Stimulated activated naive CD8-positive, alpha-beta T cell treated with anti-CD3 and anti-CD28 coated beads, Interleukin-15, amount 100 ng/mL, for 72 hours (primary cell): ENCODE measurements at regions not wholly inside any gene's neighbourhood (a gene's known extent, or its start where the extent isn't known, plus 50 kb on each side); places are given as distances from the start of the nearest gene placed in this dataset.

Experiments used
- ATAC-seq: fragments of 150-1000 bp; cut with Tn5 transposase; 2 replicates; pipeline ENCODE4 v1.10.0; 2021; ENCODE audit warnings: mild to moderate bottlenecking, moderate library complexity
- DNase-seq, 2 donors: peaks; one replicate each; pipeline ENCODE4 v3.0.0; 2021 to 2022
- H3K27ac Mint-ChIP-seq, 2 donors: one replicate each; pipeline ENCODE4 v1.8.0; 2022; ENCODE audit warnings: mild to moderate bottlenecking in 2 of 2, mixed read lengths in 2 of 2, moderate library complexity in 2 of 2
- H3K27me3 Mint-ChIP-seq: one replicate; pipeline ENCODE4 v1.8.0; 2022; ENCODE audit warnings: mixed read lengths
- H3K4me1 Mint-ChIP-seq: one replicate; pipeline ENCODE4 v1.8.0; 2022; ENCODE audit warnings: mild to moderate bottlenecking, mixed read lengths
- H3K4me3 Mint-ChIP-seq, 2 donors: one replicate each; pipeline ENCODE4 v1.8.0; 2022; ENCODE audit warnings: mild to moderate bottlenecking in 2 of 2, mixed read lengths in 2 of 2, moderate library complexity in 1 of 2
- H3K9me3 Mint-ChIP-seq, 2 donors: one replicate each; pipeline ENCODE4 v1.8.0; 2022; ENCODE audit warnings: mixed read lengths in 2 of 2

- Mint-ChIP-seq H3K9me3 (no peaks in the 10 kb centered on the region), H3K4me1 (no peaks in the 10 kb centered on the region), H3K27ac (no peak overlapping the region), H3K27me3 (peaks cover 35% of the 10 kb centered on the region), H3K4me3 (no peak overlapping the region)
- ATAC-seq (no peak), DNase-seq (no peak)
These were observed 335.0 kb upstream of the C16orf82 start for GRCh38 chr16:26731729-26732128.

- peaks cover 0 to 4% of the 10 kb centered on the region in 2 donors for H3K9me3 Mint-ChIP-seq
- H3K27ac Mint-ChIP-seq: no peak overlapping the region
- no peak overlapping the region for H3K4me3 Mint-ChIP-seq
- H3K27me3 Mint-ChIP-seq: peaks cover 27% of the 10 kb centered on the region
- ATAC-seq (no peak), DNase-seq (no peak)
- H3K4me1 Mint-ChIP-seq: no peaks in the 10 kb centered on the region
These were observed 333.0 kb upstream of the C16orf82 start for GRCh38 chr16:26733710-26734109.

- Mint-ChIP-seq H3K4me1 (no peaks in the 10 kb centered on the region), H3K27me3 (peaks cover 16% of the 10 kb centered on the region), H3K27ac (no peak overlapping the region), H3K4me3 (no peak overlapping the region), H3K9me3 (peaks cover 0 to 4% of the 10 kb centered on the region in 2 donors)
- ATAC-seq (no peak), DNase-seq (no peak)
These were observed 331.2 kb upstream of the C16orf82 start for GRCh38 chr16:26735521-26735920.

- no peak overlapping the region for H3K27ac Mint-ChIP-seq
- H3K9me3 Mint-ChIP-seq: peaks cover 0 to 4% of the 10 kb centered on the region in 2 donors
- ATAC-seq (no peak), DNase-seq (no peak)
- no peaks in the 10 kb centered on the region for H3K4me1 Mint-ChIP-seq
- H3K4me3 Mint-ChIP-seq: no peak overlapping the region
- H3K27me3 Mint-ChIP-seq: peaks cover 16% of the 10 kb centered on the region
These were observed 330.6 kb upstream of the C16orf82 start for GRCh38 chr16:26736084-26736483.

GRCh38 chr16:26740771-26741170 lies 326.0 kb upstream of the C16orf82 start:
- Mint-ChIP-seq H3K27ac (no peak overlapping the region), H3K4me3 (no peak overlapping the region), H3K4me1 (no peaks in the 10 kb centered on the region), H3K9me3 (peaks cover 0 to 4% of the 10 kb centered on the region in 2 donors), H3K27me3 (peaks cover 22% of the 10 kb centered on the region)
- no peak for DNase-seq
- no peak for ATAC-seq

GRCh38 chr16:26742040-26742439 lies 324.7 kb upstream of the C16orf82 start:
- Mint-ChIP-seq H3K9me3 (peaks cover 0 to 4% of the 10 kb centered on the region in 2 donors), H3K4me1 (no peaks in the 10 kb centered on the region), H3K27me3 (peaks cover 24% of the 10 kb centered on the region), H3K4me3 (no peak overlapping the region), H3K27ac (no peak overlapping the region)
- ATAC-seq (no peak), DNase-seq (no peak)

- ATAC-seq (no peak), DNase-seq (no peak)
- Mint-ChIP-seq H3K27ac (no peak overlapping the region), H3K27me3 (peaks cover 39% of the 10 kb centered on the region), H3K4me3 (no peak overlapping the region), H3K9me3 (no peaks in the 10 kb centered on the region), H3K4me1 (no peaks in the 10 kb centered on the region)
These were observed 322.3 kb upstream of the C16orf82 start for GRCh38 chr16:26744430-26744829.

GRCh38 chr16:26747760-26748159 lies 319.0 kb upstream of the C16orf82 start:
- H3K27me3 Mint-ChIP-seq: peaks cover 49% of the 10 kb centered on the region
- peak overlapping the region in 1 of 2 donors; percentile 22 for H3K27ac Mint-ChIP-seq
- DNase-seq (no peak), ATAC-seq (no peak)
- no peak overlapping the region for H3K4me3 Mint-ChIP-seq
- H3K9me3 Mint-ChIP-seq: no peaks in the 10 kb centered on the region
- no peaks in the 10 kb centered on the region for H3K4me1 Mint-ChIP-seq

GRCh38 chr16:26749072-26749471 lies 317.7 kb upstream of the C16orf82 start:
- peaks cover 43% of the 10 kb centered on the region for H3K27me3 Mint-ChIP-seq
- peak overlapping the region in 1 of 2 donors; percentile 36 for H3K27ac Mint-ChIP-seq
- ATAC-seq (no peak), DNase-seq (no peak)
- H3K9me3 Mint-ChIP-seq: no peaks in the 10 kb centered on the region
- H3K4me3 Mint-ChIP-seq: no peak overlapping the region
- H3K4me1 Mint-ChIP-seq: no peaks in the 10 kb centered on the region

- H3K9me3 Mint-ChIP-seq: peaks cover 7 to 10% of the 10 kb centered on the region in 2 donors
- no peak overlapping the region for H3K27ac Mint-ChIP-seq
- ATAC-seq (no peak), DNase-seq (no peak)
- H3K27me3 Mint-ChIP-seq: peaks cover 23% of the 10 kb centered on the region
- H3K4me1 Mint-ChIP-seq: no peaks in the 10 kb centered on the region
- no peak overlapping the region for H3K4me3 Mint-ChIP-seq
These were observed 314.6 kb upstream of the C16orf82 start for GRCh38 chr16:26752166-26752565.

GRCh38 chr16:26756633-26757032 lies 310.1 kb upstream of the C16orf82 start:
- H3K27ac Mint-ChIP-seq: no peak overlapping the region
- H3K9me3 Mint-ChIP-seq: peaks cover 13% of the 10 kb centered on the region in 2 donors
- ATAC-seq: no peak
- peaks cover 3% of the 10 kb centered on the region for H3K27me3 Mint-ChIP-seq
- H3K4me1 Mint-ChIP-seq: no peaks in the 10 kb centered on the region
- no peak overlapping the region for H3K4me3 Mint-ChIP-seq
- DNase-seq: no peak

- no peak for DNase-seq
- H3K27me3 Mint-ChIP-seq: peaks cover 9% of the 10 kb centered on the region
- H3K27ac Mint-ChIP-seq: peak overlapping the region in 1 of 2 donors; percentile 59
- no peak overlapping the region for H3K4me3 Mint-ChIP-seq
- H3K4me1 Mint-ChIP-seq: no peaks in the 10 kb centered on the region
- H3K9me3 Mint-ChIP-seq: peaks cover 0 to 12% of the 10 kb centered on the region in 2 donors
- ATAC-seq: no peak
These were observed 304.1 kb upstream of the C16orf82 start for GRCh38 chr16:26762594-26762993.

GRCh38 chr16:26765087-26765486 lies 301.6 kb upstream of the C16orf82 start:
- Mint-ChIP-seq H3K27me3 (peaks cover 30% of the 10 kb centered on the region), H3K9me3 (peaks cover 0 to 12% of the 10 kb centered on the region in 2 donors), H3K27ac (peak overlapping the region in 1 of 2 donors; percentile 27), H3K4me1 (peaks cover 5% of the 10 kb centered on the region), H3K4me3 (no peak overlapping the region)
- no peak for DNase-seq
- peak; percentile 73 for ATAC-seq

GRCh38 chr16:26768385-26769010 lies 298.2 kb upstream of the C16orf82 start:
- Mint-ChIP-seq H3K27ac (peak overlapping the region in 1 of 2 donors; percentile 49), H3K4me1 (peaks cover 11% of the 10 kb centered on the region), H3K9me3 (no peaks in the 10 kb centered on the region), H3K27me3 (peaks cover 43% of the 10 kb centered on the region), H3K4me3 (no peak overlapping the region)
- ATAC-seq (no peak), DNase-seq (no peak)

- no peak for ATAC-seq
- Mint-ChIP-seq H3K4me3 (no peak overlapping the region), H3K4me1 (peaks cover 11% of the 10 kb centered on the region), H3K27me3 (peaks cover 45% of the 10 kb centered on the region), H3K27ac (peak overlapping the region in 1 of 2 donors; percentile 2), H3K9me3 (no peaks in the 10 kb centered on the region)
- no peak for DNase-seq
These were observed 296.2 kb upstream of the C16orf82 start for GRCh38 chr16:26770547-26770946.

GRCh38 chr16:26772503-26772902 lies 294.2 kb upstream of the C16orf82 start:
- Mint-ChIP-seq H3K9me3 (no peaks in the 10 kb centered on the region), H3K27me3 (peaks cover 52% of the 10 kb centered on the region), H3K4me3 (no peak overlapping the region), H3K4me1 (peaks cover 11% of the 10 kb centered on the region), H3K27ac (peak overlapping the region; percentile 3 to 30)
- DNase-seq (no peak), ATAC-seq (peak; percentile 83)

GRCh38 chr16:26777821-26778220 lies 288.9 kb upstream of the C16orf82 start:
- no peak for DNase-seq
- Mint-ChIP-seq H3K9me3 (no peaks in the 10 kb centered on the region), H3K4me3 (no peak overlapping the region), H3K27ac (no peak overlapping the region), H3K27me3 (peaks cover 51% of the 10 kb centered on the region), H3K4me1 (peaks cover 1% of the 10 kb centered on the region)
- ATAC-seq: no peak
